NCI-H82 treated with DMSO at 0.1 percent for 48 hours (cell line): ENCODE measurements at regions not wholly inside any gene's neighbourhood (a gene's known extent, or its start where the extent isn't known, plus 50 kb on each side); places are given as distances from the start of the nearest gene placed in this dataset.
A peak's percentile ranks its signal among the peaks of the same experiment; 100 is the strongest.

Source experiments
- DNase-seq: peaks from one replicate; lab custom pipeline; 2025; ENCODE audit not compliant: unreplicated experiment; lab: John Stamatoyannopoulos, UW

DNA sequence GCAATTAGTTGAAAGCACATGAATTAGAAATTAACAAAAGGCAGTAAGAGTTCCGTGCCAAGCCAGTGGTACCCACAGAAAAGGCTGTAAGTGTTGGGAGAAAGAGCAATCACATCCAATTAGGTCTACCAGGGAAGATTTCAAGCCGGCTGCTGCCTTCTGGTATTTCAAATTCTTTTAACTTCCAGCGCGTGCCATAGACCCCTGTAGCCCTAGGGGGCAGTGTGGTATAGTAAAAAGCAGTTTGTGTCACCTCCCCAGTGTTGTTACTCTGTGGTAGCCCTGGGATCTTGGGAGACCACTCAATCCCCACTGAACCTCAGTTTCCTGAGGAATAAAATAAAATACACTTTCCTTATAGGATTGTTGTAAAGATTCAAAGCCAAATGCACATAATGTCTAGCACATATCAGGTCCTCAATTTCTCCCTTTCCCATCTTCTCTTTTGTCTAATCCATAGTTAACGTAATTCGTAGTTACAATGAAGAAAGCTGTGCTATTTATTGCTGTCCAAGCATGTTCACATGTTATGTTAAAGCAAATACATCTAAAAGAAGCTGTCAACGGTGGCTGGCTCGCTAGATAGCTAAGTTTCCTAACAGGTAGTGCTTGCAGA is 230.2 kb downstream of the TDRD3 start:
- DNase-seq = peak; percentile 76
